K562 (cell line): ENCODE measurements at regions not wholly inside any gene's neighbourhood (a gene's known extent, or its start where the extent isn't known, plus 50 kb on each side); places are given as distances from the start of the nearest gene placed in this dataset.

Experiments
- ARNT ChIP-seq, 2 experiments: fragments of 450-650 bp; IDR thresholded peaks; 2 replicates each; pipeline ENCODE4 v1.6.1; 2016; ENCODE audit warnings: mild to moderate bottlenecking in 1 of 2
- FOS ChIP-seq: IDR thresholded peaks from 3 replicates; pipeline ENCODE4 v1.6.1; 2011; ENCODE audit not compliant: insufficient read length; ENCODE audit errors: extremely low read depth
- NR3C1 ChIP-seq: sonication (generic); formaldehyde crosslinking; IDR thresholded peaks from 2 replicates; pipeline ENCODE4 v1.8.1; 2022; ENCODE audit warnings: missing genetic modification reagents
- RBM22 ChIP-seq: fragments of 200-400 bp; formaldehyde crosslinking; IDR thresholded peaks from 2 replicates; pipeline ENCODE4 v1.6.1; 2018; ENCODE audit warnings: low read length, low read depth; ENCODE audit not compliant: poor library complexity, severe bottlenecking
- THRAP3 ChIP-seq: fragments of 450-650 bp; IDR thresholded peaks from 2 replicates; pipeline ENCODE4 v1.6.1; 2016; ENCODE audit warnings: mild to moderate bottlenecking, inconsistent platforms, borderline replicate concordance
- TF ChIP-seq, protein P1 (sequence below), 2 experiments: fragments of 450-650 bp; formaldehyde crosslinking in 1 of 2; IDR thresholded peaks; 2 replicates each; pipeline versions ENCODE4 v1.4.0 to v1.6.1; 2014 to 2020; ENCODE audit warnings: mild to moderate bottlenecking in 2 of 2, borderline replicate concordance in 1 of 2, low read depth in 1 of 2
- TF ChIP-seq, protein P2 (sequence below), 3 experiments: IDR thresholded peaks in 2 of 3; conservative IDR thresholded peaks in 1 of 3; 2 replicates each; pipeline ENCODE4 v1.5.1; 2011 to 2012; ENCODE audit warnings: low read length in 3 of 3, mild to moderate bottlenecking in 3 of 3, control low read depth in 2 of 3, improper control_type of control experiment in 1 of 3, inconsistent platforms in 1 of 3, low read depth in 1 of 3, mixed read lengths in 1 of 3, moderate library complexity in 1 of 3; ENCODE audit not compliant: insufficient read depth in 2 of 3

- TF ChIP-seq FOS (no peak), RBM22 (no peak), ARNT (IDR thresholded peaks at IDR 0.05) (no peak), THRAP3 (no peak), NR3C1 (CRISPR knock-in tag) (no peak)
- TF ChIP-seq, protein P1, sequence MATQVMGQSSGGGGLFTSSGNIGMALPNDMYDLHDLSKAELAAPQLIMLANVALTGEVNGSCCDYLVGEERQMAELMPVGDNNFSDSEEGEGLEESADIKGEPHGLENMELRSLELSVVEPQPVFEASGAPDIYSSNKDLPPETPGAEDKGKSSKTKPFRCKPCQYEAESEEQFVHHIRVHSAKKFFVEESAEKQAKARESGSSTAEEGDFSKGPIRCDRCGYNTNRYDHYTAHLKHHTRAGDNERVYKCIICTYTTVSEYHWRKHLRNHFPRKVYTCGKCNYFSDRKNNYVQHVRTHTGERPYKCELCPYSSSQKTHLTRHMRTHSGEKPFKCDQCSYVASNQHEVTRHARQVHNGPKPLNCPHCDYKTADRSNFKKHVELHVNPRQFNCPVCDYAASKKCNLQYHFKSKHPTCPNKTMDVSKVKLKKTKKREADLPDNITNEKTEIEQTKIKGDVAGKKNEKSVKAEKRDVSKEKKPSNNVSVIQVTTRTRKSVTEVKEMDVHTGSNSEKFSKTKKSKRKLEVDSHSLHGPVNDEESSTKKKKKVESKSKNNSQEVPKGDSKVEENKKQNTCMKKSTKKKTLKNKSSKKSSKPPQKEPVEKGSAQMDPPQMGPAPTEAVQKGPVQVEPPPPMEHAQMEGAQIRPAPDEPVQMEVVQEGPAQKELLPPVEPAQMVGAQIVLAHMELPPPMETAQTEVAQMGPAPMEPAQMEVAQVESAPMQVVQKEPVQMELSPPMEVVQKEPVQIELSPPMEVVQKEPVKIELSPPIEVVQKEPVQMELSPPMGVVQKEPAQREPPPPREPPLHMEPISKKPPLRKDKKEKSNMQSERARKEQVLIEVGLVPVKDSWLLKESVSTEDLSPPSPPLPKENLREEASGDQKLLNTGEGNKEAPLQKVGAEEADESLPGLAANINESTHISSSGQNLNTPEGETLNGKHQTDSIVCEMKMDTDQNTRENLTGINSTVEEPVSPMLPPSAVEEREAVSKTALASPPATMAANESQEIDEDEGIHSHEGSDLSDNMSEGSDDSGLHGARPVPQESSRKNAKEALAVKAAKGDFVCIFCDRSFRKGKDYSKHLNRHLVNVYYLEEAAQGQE (IDR thresholded peaks at IDR 0.05; ENCODE audit: borderline replicate concordance) = no peak
- TF ChIP-seq, protein P1 (CRISPR knock-in tag; IDR thresholded peaks at IDR 0.05; ENCODE audit: low read depth) = no peak
- TF ChIP-seq, protein P2, sequence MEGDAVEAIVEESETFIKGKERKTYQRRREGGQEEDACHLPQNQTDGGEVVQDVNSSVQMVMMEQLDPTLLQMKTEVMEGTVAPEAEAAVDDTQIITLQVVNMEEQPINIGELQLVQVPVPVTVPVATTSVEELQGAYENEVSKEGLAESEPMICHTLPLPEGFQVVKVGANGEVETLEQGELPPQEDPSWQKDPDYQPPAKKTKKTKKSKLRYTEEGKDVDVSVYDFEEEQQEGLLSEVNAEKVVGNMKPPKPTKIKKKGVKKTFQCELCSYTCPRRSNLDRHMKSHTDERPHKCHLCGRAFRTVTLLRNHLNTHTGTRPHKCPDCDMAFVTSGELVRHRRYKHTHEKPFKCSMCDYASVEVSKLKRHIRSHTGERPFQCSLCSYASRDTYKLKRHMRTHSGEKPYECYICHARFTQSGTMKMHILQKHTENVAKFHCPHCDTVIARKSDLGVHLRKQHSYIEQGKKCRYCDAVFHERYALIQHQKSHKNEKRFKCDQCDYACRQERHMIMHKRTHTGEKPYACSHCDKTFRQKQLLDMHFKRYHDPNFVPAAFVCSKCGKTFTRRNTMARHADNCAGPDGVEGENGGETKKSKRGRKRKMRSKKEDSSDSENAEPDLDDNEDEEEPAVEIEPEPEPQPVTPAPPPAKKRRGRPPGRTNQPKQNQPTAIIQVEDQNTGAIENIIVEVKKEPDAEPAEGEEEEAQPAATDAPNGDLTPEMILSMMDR (IDR thresholded peaks at IDR 0.05 in 2 of 3, conservative IDR thresholded peaks at IDR 0.05 in 1 of 3; ENCODE audit: insufficient read depth in 2 of 3, low read depth in 1 of 3, low read length in 3 of 3) = no peak
Measured at GRCh38 chr17:71431146-71431545, 689.7 kb upstream of the SOX9 start.
